SK-N-SH treated with all-trans-retinoic acid at 6 μM for 48 hours (cell line): ENCODE measurements at regions not wholly inside any gene's neighbourhood (a gene's known extent, or its start where the extent isn't known, plus 50 kb on each side); places are given as distances from the start of the nearest gene placed in this dataset.

Source experiments
- CSDC2 ChIP-seq: fragments of 250-450 bp; sonication (Bioruptor Pico); IDR thresholded peaks from 2 replicates; pipeline ENCODE4 v1.5.0; 2020; ENCODE audit warnings: mild to moderate bottlenecking, moderate library complexity
- GLIS3 ChIP-seq: fragments of 250-450 bp; sonication (Bioruptor Pico); IDR thresholded peaks from 2 replicates; pipeline ENCODE4 v1.5.0; 2020; ENCODE audit warnings: mild to moderate bottlenecking, moderate library complexity
- ZC3H10 ChIP-seq: fragments of 250-450 bp; sonication (Bioruptor Pico); IDR thresholded peaks from 2 replicates; pipeline ENCODE4 v1.5.1; 2021; ENCODE audit warnings: mild to moderate bottlenecking, moderate library complexity
- ZNF8 ChIP-seq: fragments of 450-650 bp; formaldehyde crosslinking; IDR thresholded peaks from 2 replicates; pipeline ENCODE4 v1.5.0; 2020; ENCODE audit warnings: mild to moderate bottlenecking, moderate library complexity
- TF ChIP-seq, protein P1 (sequence below): fragments of 250-450 bp; sonication (Bioruptor Pico); IDR thresholded peaks from 2 replicates; pipeline ENCODE4 v1.8.0; 2020; ENCODE audit warnings: mild to moderate bottlenecking, moderate library complexity, borderline replicate concordance
- TF ChIP-seq, protein P2 (sequence below): fragments of 250-450 bp; sonication (Bioruptor Pico); IDR thresholded peaks from 2 replicates; pipeline ENCODE4 v1.5.0; 2020; ENCODE audit warnings: mild to moderate bottlenecking, moderate library complexity

DNA sequence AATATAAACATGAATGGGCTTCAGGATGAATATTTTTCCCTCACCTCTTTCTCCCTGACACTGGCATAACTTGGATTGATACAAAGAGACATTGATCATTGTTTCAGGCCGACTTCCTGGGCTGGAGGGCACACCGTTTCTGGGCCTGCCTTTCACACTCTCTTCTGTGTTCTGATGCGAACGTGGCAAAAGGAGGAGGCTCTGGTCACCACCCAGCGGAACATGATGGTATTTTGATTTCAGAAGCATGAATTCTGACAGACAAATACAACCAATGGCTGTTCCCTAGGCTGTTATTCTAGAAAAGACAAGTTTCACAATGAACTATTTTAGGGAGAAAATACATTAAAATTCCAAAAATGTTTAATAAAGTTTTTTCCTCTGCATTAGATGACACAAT is 534.5 kb upstream of the MKI67 start:
- TF ChIP-seq CSDC2 (CRISPR knock-in tag) (no peak), ZC3H10 (CRISPR knock-in tag) (no peak), ZNF8 (no peak), GLIS3 (CRISPR knock-in tag) (no peak)
- TF ChIP-seq, protein P1, sequence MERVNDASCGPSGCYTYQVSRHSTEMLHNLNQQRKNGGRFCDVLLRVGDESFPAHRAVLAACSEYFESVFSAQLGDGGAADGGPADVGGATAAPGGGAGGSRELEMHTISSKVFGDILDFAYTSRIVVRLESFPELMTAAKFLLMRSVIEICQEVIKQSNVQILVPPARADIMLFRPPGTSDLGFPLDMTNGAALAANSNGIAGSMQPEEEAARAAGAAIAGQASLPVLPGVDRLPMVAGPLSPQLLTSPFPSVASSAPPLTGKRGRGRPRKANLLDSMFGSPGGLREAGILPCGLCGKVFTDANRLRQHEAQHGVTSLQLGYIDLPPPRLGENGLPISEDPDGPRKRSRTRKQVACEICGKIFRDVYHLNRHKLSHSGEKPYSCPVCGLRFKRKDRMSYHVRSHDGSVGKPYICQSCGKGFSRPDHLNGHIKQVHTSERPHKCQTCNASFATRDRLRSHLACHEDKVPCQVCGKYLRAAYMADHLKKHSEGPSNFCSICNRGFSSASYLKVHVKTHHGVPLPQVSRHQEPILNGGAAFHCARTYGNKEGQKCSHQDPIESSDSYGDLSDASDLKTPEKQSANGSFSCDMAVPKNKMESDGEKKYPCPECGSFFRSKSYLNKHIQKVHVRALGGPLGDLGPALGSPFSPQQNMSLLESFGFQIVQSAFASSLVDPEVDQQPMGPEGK (CRISPR knock-in tag) = no peak
- TF ChIP-seq, protein P2, sequence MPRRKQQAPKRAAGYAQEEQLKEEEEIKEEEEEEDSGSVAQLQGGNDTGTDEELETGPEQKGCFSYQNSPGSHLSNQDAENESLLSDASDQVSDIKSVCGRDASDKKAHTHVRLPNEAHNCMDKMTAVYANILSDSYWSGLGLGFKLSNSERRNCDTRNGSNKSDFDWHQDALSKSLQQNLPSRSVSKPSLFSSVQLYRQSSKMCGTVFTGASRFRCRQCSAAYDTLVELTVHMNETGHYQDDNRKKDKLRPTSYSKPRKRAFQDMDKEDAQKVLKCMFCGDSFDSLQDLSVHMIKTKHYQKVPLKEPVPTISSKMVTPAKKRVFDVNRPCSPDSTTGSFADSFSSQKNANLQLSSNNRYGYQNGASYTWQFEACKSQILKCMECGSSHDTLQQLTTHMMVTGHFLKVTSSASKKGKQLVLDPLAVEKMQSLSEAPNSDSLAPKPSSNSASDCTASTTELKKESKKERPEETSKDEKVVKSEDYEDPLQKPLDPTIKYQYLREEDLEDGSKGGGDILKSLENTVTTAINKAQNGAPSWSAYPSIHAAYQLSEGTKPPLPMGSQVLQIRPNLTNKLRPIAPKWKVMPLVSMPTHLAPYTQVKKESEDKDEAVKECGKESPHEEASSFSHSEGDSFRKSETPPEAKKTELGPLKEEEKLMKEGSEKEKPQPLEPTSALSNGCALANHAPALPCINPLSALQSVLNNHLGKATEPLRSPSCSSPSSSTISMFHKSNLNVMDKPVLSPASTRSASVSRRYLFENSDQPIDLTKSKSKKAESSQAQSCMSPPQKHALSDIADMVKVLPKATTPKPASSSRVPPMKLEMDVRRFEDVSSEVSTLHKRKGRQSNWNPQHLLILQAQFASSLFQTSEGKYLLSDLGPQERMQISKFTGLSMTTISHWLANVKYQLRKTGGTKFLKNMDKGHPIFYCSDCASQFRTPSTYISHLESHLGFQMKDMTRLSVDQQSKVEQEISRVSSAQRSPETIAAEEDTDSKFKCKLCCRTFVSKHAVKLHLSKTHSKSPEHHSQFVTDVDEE = no peak
